BJ (cell line): ENCODE measurements at regions not wholly inside any gene's neighbourhood (a gene's known extent, or its start where the extent isn't known, plus 50 kb on each side); places are given as distances from the start of the nearest gene placed in this dataset.

Experiments
- CTCF ChIA-PET: fragments of 350-600 bp; formaldehyde crosslinking; extraction: SDS; loops from one replicate; lab custom pipeline; 2021; ENCODE audit warnings: antibody characterized with exemption, inconsistent platforms; lab: Yijun Ruan, JAX
- POLR2A ChIA-PET: fragments of 300-600 bp; sonication (Branson Sonifier 250); formaldehyde crosslinking; extraction: SDS; loops from one replicate; lab custom pipeline; 2021; ENCODE audit warnings: antibody characterized with exemption; lab: Charles Lee
- DNase-seq: peaks from one replicate; pipeline ENCODE4 v3.0.0-alpha.2; 2011; ENCODE audit warnings: low read depth
- H3K27me3 ChIP-seq: 2 replicates; pipeline ENCODE4 v1.6.0; 2011; ENCODE audit warnings: low read length; ENCODE audit not compliant: control insufficient read depth, insufficient read depth
- H3K36me3 ChIP-seq: 2 replicates; pipeline ENCODE4 v1.5.1; 2011; ENCODE audit warnings: low read length; ENCODE audit not compliant: control insufficient read depth, insufficient read depth
- H3K4me3 ChIP-seq: 2 replicates; pipeline ENCODE4 v1.5.1; 2011; ENCODE audit warnings: low read depth, mild to moderate bottlenecking, control low read depth, low read length
- CTCF ChIP-seq: IDR thresholded peaks from 2 replicates; pipeline ENCODE4 v1.5.1; 2011; ENCODE audit warnings: low read depth, mild to moderate bottlenecking, control low read depth, inconsistent platforms, low read length, moderate library complexity; ENCODE audit not compliant: insufficient read depth

- TF ChIP-seq CTCF = no peak
- Histone ChIP-seq H3K27me3 (no peaks in the 10 kb centered on the region), H3K4me3 (no peak overlapping the region), H3K36me3 (no peaks in the 10 kb centered on the region)
- ChIA-PET CTCF (interaction anchor here (0.7 kb wide), 2 partner anchors 9 to 18 kb away, joined by 3 read pairs; no protein-coding TSS in a partner anchor), POLR2A (no interaction called here)
- DNase-seq = no peak
Observed at GRCh38 chr4:123298801-123299200, 97.8 kb upstream of the SPRY1 start.

- Histone ChIP-seq H3K4me3 (no peak overlapping the region), H3K27me3 (no peaks in the 10 kb centered on the region), H3K36me3 (no peaks in the 10 kb centered on the region)
- POLR2A ChIA-PET = no interaction called here
- CTCF ChIA-PET = no interaction called here
- TF ChIP-seq CTCF = no peak
- DNase-seq = peak; percentile 30
Observed at GRCh38 chr4:123299212-123299691, 97.3 kb upstream of the SPRY1 start.

- TF ChIP-seq CTCF = no peak
- Histone ChIP-seq H3K27me3 (no peaks in the 10 kb centered on the region), H3K4me3 (no peak overlapping the region), H3K36me3 (no peaks in the 10 kb centered on the region)
- no peak for DNase-seq
- ChIA-PET CTCF (no interaction called here), POLR2A (no interaction called here)
Observed at GRCh38 chr4:123300222-123301039, 96.2 kb upstream of the SPRY1 start.

GRCh38 chr4:123301923-123302322 lies 94.7 kb upstream of the SPRY1 start:
- TF ChIP-seq CTCF = no peak
- ChIA-PET CTCF (no interaction called here), POLR2A (no interaction called here)
- no peak for DNase-seq
- Histone ChIP-seq H3K27me3 (no peaks in the 10 kb centered on the region), H3K4me3 (no peak overlapping the region), H3K36me3 (no peaks in the 10 kb centered on the region)

GRCh38 chr4:123304151-123304964 lies 92.2 kb upstream of the SPRY1 start:
- no peaks in the 10 kb centered on the region for H3K36me3 ChIP-seq
- DNase-seq = no peak
- no peak for TF ChIP-seq CTCF
- H3K27me3 ChIP-seq = no peaks in the 10 kb centered on the region
- H3K4me3 ChIP-seq = no peak overlapping the region
- POLR2A ChIA-PET = no interaction called here
- CTCF ChIA-PET = no interaction called here
